GM23338 (cell line): ENCODE measurements at regions not wholly inside any gene's neighbourhood (a gene's known extent, or its start where the extent isn't known, plus 50 kb on each side); places are given as distances from the start of the nearest gene placed in this dataset.

Experiments
- ATAC-seq: fragments of 200-7000 bp; cut with Tn5 transposase; 3 replicates; pipeline ENCODE4 v1.9.1; 2020
- DNase-seq: peaks from one replicate; pipeline ENCODE4 v3.0.0-alpha.2; 2015; ENCODE audit warnings: low spot score
- H2AFZ ChIP-seq: fragments of 200-600 bp; sonication (generic); 2 replicates; pipeline ENCODE4 v1.8.0; 2016; ENCODE audit warnings: antibody characterized with exemption, mild to moderate bottlenecking, moderate library complexity
- H3F3A ChIP-seq: fragments of 200-600 bp; sonication (generic); replicated peaks from 2 replicates; pipeline ENCODE4 v1.8.0; 2017; ENCODE audit warnings: antibody characterized with exemption, mixed run types, low read depth
- H3K27ac ChIP-seq: fragments of 200-600 bp; sonication (generic); 2 replicates; pipeline ENCODE4 v1.6.1; 2016; ENCODE audit warnings: low read depth
- H3K27me3 ChIP-seq: fragments of 200-600 bp; sonication (generic); 2 replicates; pipeline ENCODE4 v1.8.0; 2016; ENCODE audit warnings: mild to moderate bottlenecking, mixed run types, moderate library complexity; ENCODE audit not compliant: insufficient read depth
- H3K36me3 ChIP-seq: fragments of 200-600 bp; sonication (generic); 2 replicates; pipeline ENCODE4 v1.8.0; 2016; ENCODE audit warnings: mild to moderate bottlenecking; ENCODE audit not compliant: insufficient read depth
- H3K4me1 ChIP-seq: fragments of 200-600 bp; sonication (generic); 2 replicates; pipeline ENCODE4 v1.8.0; 2016; ENCODE audit warnings: mild to moderate bottlenecking, moderate library complexity; ENCODE audit not compliant: insufficient read depth
- H3K4me2 ChIP-seq: fragments of 200-600 bp; sonication (generic); 2 replicates; pipeline ENCODE4 v1.7.1; 2017; ENCODE audit warnings: mixed run types
- H3K4me3 ChIP-seq: fragments of 200-600 bp; sonication (generic); 2 replicates; pipeline ENCODE4 v1.6.1; 2016; ENCODE audit warnings: mixed run types
- H3K79me2 ChIP-seq: fragments of 200-600 bp; sonication (generic); replicated peaks from 2 replicates; pipeline ENCODE4 v1.8.0; 2017; ENCODE audit warnings: mild to moderate bottlenecking; ENCODE audit not compliant: insufficient read depth
- H3K9me2 ChIP-seq: fragments of 200-600 bp; sonication (generic); 2 replicates; pipeline ENCODE4 v1.8.0; 2017; ENCODE audit not compliant: insufficient read depth
- H4K20me1 ChIP-seq: fragments of 200-600 bp; sonication (generic); replicated peaks from 2 replicates; pipeline ENCODE4 v1.8.0; 2017; ENCODE audit warnings: mild to moderate bottlenecking; ENCODE audit not compliant: insufficient read depth
- H3K27ac Mint-ChIP-seq: 2 replicates; pipeline ENCODE4 v1.8.0; 2020; ENCODE audit warnings: inconsistent platforms, mild to moderate bottlenecking, moderate library complexity, mixed read lengths
- H3K27me3 Mint-ChIP-seq: 3 replicates; pipeline ENCODE4 v1.8.0; 2022; ENCODE audit warnings: low read depth, mild to moderate bottlenecking, moderate library complexity, mixed read lengths, inconsistent platforms; ENCODE audit not compliant: insufficient read depth, poor library complexity
- H3K36me3 Mint-ChIP-seq: 3 replicates; pipeline ENCODE4 v1.8.0; 2021; ENCODE audit warnings: low read depth, mild to moderate bottlenecking, inconsistent platforms, moderate library complexity, mixed read lengths
- H3K4me1 Mint-ChIP-seq: 3 replicates; pipeline ENCODE4 v1.8.0; 2020; ENCODE audit warnings: mild to moderate bottlenecking, inconsistent platforms, mixed read lengths
- H3K4me3 Mint-ChIP-seq: 3 replicates; pipeline ENCODE4 v1.8.0; 2021; ENCODE audit warnings: moderate library complexity, mild to moderate bottlenecking, inconsistent platforms, mixed read lengths
- H3K9me3 Mint-ChIP-seq: 3 replicates; pipeline ENCODE4 v1.8.0; 2020; ENCODE audit warnings: moderate library complexity, mild to moderate bottlenecking, inconsistent platforms, mixed read lengths
- EZH2 ChIP-seq: fragments of 200-600 bp; sonication (generic); IDR thresholded peaks from one replicate; pipeline ENCODE4 v1.8.0; 2017; ENCODE audit warnings: antibody characterized with exemption, mild to moderate bottlenecking, low read depth; ENCODE audit not compliant: unreplicated experiment
- JUNB ChIP-seq: IDR thresholded peaks from one replicate; pipeline ENCODE4 v1.6.1; 2016; ENCODE audit warnings: antibody characterized with exemption; ENCODE audit not compliant: unreplicated experiment
- POLR2AphosphoS5 ChIP-seq: IDR thresholded peaks from 2 replicates; pipeline ENCODE4 v1.6.1; 2016; ENCODE audit warnings: antibody characterized with exemption, low read depth
- ZNF114 ChIP-seq: fragments of 250-450 bp; sonication (Bioruptor Pico); IDR thresholded peaks from 2 replicates; pipeline ENCODE4 v1.5.0; 2020; ENCODE audit warnings: mild to moderate bottlenecking, moderate library complexity
- ZNF331 ChIP-seq: fragments of 250-450 bp; sonication (Bioruptor Pico); IDR thresholded peaks from 2 replicates; pipeline ENCODE4 v1.5.0; 2020; ENCODE audit warnings: low read depth, mild to moderate bottlenecking, moderate library complexity
- TF ChIP-seq, protein P1 (sequence below), 2 experiments: fragments of 200-600 bp in 1 of 2; sonication (generic) in 1 of 2; conservative IDR thresholded peaks; 2 replicates each; pipeline versions ENCODE4 v1.5.1 to v1.6.1; 2016 to 2017; ENCODE audit warnings: antibody characterized with exemption in 2 of 2, low read depth in 2 of 2, mild to moderate bottlenecking in 2 of 2, moderate library complexity in 1 of 2
- TF ChIP-seq, protein P2 (sequence below): fragments of 250-450 bp; sonication (Bioruptor Pico); IDR thresholded peaks from 2 replicates; pipeline ENCODE4 v1.5.0; 2020; ENCODE audit warnings: mild to moderate bottlenecking, moderate library complexity
- TF ChIP-seq, protein P3 (sequence below): IDR thresholded peaks from one replicate; pipeline ENCODE4 v1.6.1; 2018; ENCODE audit warnings: antibody characterized with exemption; ENCODE audit not compliant: unreplicated experiment

- Mint-ChIP-seq H3K9me3 (peaks cover 20% of the 10 kb centered on the region), H3K4me1 (peaks cover 13% of the 10 kb centered on the region; the same call in 2 of the 3 replicates), H3K27ac (no peak overlapping the region), H3K27me3 (peaks cover 2% of the 10 kb centered on the region), H3K36me3 (peaks cover 15% of the 10 kb centered on the region), H3K4me3 (no peak overlapping the region)
- Histone ChIP-seq H3K4me1 (0 out of 2 replicates have a peak, but pooled peaks cover 8% of the 10 kb centered on the region), H3K4me3 (no peak overlapping the region), H3F3A (no peaks in the 10 kb centered on the region), H3K27me3 (no peaks in the 10 kb centered on the region), H3K36me3 (no peaks in the 10 kb centered on the region), H2AFZ (no peak overlapping the region), H3K9me2 (0 out of 2 replicates have a peak, but pooled peaks cover 3% of the 10 kb centered on the region), H3K27ac (no peak overlapping the region), H3K79me2 (no peaks in the 10 kb centered on the region), H4K20me1 (no peaks in the 10 kb centered on the region), H3K4me2 (no peak overlapping the region)
- no peak for DNase-seq
- ATAC-seq = no peak
- no peak for TF ChIP-seq ZNF331 (CRISPR knock-in tag)
- TF ChIP-seq, protein P1, sequence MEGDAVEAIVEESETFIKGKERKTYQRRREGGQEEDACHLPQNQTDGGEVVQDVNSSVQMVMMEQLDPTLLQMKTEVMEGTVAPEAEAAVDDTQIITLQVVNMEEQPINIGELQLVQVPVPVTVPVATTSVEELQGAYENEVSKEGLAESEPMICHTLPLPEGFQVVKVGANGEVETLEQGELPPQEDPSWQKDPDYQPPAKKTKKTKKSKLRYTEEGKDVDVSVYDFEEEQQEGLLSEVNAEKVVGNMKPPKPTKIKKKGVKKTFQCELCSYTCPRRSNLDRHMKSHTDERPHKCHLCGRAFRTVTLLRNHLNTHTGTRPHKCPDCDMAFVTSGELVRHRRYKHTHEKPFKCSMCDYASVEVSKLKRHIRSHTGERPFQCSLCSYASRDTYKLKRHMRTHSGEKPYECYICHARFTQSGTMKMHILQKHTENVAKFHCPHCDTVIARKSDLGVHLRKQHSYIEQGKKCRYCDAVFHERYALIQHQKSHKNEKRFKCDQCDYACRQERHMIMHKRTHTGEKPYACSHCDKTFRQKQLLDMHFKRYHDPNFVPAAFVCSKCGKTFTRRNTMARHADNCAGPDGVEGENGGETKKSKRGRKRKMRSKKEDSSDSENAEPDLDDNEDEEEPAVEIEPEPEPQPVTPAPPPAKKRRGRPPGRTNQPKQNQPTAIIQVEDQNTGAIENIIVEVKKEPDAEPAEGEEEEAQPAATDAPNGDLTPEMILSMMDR (conservative IDR thresholded peaks at IDR 0.05; ENCODE audit: low read depth in 2 of 2) = no peak
- no peak for TF ChIP-seq POLR2AphosphoS5
- no peak for TF ChIP-seq EZH2
- TF ChIP-seq ZNF114 (CRISPR knock-in tag) = no peak
- TF ChIP-seq, protein P2, sequence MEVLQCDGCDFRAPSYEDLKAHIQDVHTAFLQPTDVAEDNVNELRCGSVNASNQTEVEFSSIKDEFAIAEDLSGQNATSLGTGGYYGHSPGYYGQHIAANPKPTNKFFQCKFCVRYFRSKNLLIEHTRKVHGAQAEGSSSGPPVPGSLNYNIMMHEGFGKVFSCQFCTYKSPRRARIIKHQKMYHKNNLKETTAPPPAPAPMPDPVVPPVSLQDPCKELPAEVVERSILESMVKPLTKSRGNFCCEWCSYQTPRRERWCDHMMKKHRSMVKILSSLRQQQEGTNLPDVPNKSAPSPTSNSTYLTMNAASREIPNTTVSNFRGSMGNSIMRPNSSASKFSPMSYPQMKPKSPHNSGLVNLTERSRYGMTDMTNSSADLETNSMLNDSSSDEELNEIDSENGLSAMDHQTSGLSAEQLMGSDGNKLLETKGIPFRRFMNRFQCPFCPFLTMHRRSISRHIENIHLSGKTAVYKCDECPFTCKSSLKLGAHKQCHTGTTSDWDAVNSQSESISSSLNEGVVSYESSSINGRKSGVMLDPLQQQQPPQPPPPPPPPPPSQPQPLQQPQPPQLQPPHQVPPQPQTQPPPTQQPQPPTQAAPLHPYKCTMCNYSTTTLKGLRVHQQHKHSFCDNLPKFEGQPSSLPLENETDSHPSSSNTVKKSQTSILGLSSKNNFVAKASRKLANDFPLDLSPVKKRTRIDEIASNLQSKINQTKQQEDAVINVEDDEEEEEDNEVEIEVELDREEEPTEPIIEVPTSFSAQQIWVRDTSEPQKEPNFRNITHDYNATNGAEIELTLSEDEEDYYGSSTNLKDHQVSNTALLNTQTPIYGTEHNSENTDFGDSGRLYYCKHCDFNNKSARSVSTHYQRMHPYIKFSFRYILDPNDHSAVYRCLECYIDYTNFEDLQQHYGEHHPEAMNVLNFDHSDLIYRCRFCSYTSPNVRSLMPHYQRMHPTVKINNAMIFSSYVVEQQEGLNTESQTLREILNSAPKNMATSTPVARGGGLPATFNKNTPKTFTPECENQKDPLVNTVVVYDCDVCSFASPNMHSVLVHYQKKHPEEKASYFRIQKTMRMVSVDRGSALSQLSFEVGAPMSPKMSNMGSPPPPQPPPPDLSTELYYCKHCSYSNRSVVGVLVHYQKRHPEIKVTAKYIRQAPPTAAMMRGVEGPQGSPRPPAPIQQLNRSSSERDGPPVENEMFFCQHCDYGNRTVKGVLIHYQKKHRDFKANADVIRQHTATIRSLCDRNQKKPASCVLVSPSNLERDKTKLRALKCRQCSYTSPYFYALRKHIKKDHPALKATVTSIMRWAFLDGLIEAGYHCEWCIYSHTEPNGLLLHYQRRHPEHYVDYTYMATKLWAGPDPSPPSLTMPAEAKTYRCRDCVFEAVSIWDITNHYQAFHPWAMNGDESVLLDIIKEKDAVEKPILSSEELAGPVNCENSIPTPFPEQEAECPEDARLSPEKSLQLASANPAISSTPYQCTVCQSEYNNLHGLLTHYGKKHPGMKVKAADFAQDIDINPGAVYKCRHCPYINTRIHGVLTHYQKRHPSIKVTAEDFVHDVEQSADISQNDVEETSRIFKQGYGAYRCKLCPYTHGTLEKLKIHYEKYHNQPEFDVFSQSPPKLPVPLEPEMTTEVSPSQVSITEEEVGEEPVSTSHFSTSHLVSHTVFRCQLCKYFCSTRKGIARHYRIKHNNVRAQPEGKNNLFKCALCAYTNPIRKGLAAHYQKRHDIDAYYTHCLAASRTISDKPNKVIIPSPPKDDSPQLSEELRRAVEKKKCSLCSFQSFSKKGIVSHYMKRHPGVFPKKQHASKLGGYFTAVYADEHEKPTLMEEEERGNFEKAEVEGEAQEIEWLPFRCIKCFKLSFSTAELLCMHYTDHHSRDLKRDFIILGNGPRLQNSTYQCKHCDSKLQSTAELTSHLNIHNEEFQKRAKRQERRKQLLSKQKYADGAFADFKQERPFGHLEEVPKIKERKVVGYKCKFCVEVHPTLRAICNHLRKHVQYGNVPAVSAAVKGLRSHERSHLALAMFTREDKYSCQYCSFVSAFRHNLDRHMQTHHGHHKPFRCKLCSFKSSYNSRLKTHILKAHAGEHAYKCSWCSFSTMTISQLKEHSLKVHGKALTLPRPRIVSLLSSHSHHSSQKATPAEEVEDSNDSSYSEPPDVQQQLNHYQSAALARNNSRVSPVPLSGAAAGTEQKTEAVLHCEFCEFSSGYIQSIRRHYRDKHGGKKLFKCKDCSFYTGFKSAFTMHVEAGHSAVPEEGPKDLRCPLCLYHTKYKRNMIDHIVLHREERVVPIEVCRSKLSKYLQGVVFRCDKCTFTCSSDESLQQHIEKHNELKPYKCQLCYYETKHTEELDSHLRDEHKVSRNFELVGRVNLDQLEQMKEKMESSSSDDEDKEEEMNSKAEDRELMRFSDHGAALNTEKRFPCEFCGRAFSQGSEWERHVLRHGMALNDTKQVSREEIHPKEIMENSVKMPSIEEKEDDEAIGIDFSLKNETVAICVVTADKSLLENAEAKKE (CRISPR knock-in tag) = no peak
- TF ChIP-seq, protein P3, sequence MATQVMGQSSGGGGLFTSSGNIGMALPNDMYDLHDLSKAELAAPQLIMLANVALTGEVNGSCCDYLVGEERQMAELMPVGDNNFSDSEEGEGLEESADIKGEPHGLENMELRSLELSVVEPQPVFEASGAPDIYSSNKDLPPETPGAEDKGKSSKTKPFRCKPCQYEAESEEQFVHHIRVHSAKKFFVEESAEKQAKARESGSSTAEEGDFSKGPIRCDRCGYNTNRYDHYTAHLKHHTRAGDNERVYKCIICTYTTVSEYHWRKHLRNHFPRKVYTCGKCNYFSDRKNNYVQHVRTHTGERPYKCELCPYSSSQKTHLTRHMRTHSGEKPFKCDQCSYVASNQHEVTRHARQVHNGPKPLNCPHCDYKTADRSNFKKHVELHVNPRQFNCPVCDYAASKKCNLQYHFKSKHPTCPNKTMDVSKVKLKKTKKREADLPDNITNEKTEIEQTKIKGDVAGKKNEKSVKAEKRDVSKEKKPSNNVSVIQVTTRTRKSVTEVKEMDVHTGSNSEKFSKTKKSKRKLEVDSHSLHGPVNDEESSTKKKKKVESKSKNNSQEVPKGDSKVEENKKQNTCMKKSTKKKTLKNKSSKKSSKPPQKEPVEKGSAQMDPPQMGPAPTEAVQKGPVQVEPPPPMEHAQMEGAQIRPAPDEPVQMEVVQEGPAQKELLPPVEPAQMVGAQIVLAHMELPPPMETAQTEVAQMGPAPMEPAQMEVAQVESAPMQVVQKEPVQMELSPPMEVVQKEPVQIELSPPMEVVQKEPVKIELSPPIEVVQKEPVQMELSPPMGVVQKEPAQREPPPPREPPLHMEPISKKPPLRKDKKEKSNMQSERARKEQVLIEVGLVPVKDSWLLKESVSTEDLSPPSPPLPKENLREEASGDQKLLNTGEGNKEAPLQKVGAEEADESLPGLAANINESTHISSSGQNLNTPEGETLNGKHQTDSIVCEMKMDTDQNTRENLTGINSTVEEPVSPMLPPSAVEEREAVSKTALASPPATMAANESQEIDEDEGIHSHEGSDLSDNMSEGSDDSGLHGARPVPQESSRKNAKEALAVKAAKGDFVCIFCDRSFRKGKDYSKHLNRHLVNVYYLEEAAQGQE = no peak
- no peak for TF ChIP-seq JUNB
Observed at GRCh38 chr3:55246033-55246432, 241.1 kb downstream of the WNT5A start.
